COLO668 (cell line): ENCODE measurements at regions not wholly inside any gene's neighbourhood (a gene's known extent, or its start where the extent isn't known, plus 50 kb on each side); places are given as distances from the start of the nearest gene placed in this dataset.

ENCODE experiments used
- DNase-seq: peaks from one replicate; lab custom pipeline; 2025; ENCODE audit not compliant: unreplicated experiment; lab: John Stamatoyannopoulos, UW

- no peak for DNase-seq
Measured at GRCh38 chr7:156000601-156001396, 188.5 kb upstream of the SHH start.

GRCh38 chr7:155999631-156000489 is 187.6 kb upstream of the SHH start:
- no peak for DNase-seq

GRCh38 chr7:155998766-155999630 is 186.7 kb upstream of the SHH start:
- DNase-seq = no peak

- DNase-seq = no peak
Measured at GRCh38 chr7:155998328-155998691, 186.0 kb upstream of the SHH start.

- no peak for DNase-seq
Measured at GRCh38 chr7:155997431-155998327, 185.4 kb upstream of the SHH start.

GRCh38 chr7:155996718-155997280 is 184.5 kb upstream of the SHH start:
- no peak for DNase-seq

GRCh38 chr7:155995183-155995612 is 182.9 kb upstream of the SHH start:
- DNase-seq = no peak

GRCh38 chr7:155994279-155994811 is 182.1 kb upstream of the SHH start:
- DNase-seq = no peak

- no peak for DNase-seq
Measured at GRCh38 chr7:155993420-155994278, 181.4 kb upstream of the SHH start.

- no peak for DNase-seq
Measured at GRCh38 chr7:155992974-155993373, 180.7 kb upstream of the SHH start.

GRCh38 chr7:155992538-155992937 is 180.3 kb upstream of the SHH start:
- no peak for DNase-seq

GRCh38 chr7:155992107-155992506 is 179.8 kb upstream of the SHH start:
- no peak for DNase-seq

- DNase-seq = no peak
Measured at GRCh38 chr7:155991470-155991869, 179.2 kb upstream of the SHH start.

GRCh38 chr7:155988416-155988815 is 176.2 kb upstream of the SHH start:
- DNase-seq = no peak

GRCh38 chr7:155987681-155988235 is 175.5 kb upstream of the SHH start:
- no peak for DNase-seq

- DNase-seq = no peak
Measured at GRCh38 chr7:155986497-155987160, 174.4 kb upstream of the SHH start.

GRCh38 chr7:155985518-155986250 is 173.4 kb upstream of the SHH start:
- no peak for DNase-seq
